HepG2 (cell line): ENCODE measurements at regions not wholly inside any gene's neighbourhood (a gene's known extent, or its start where the extent isn't known, plus 50 kb on each side); places are given as distances from the start of the nearest gene placed in this dataset.

Source experiments
- ATAC-seq: fragments of 200-7000 bp; cut with Tn5 transposase; 3 replicates; pipeline ENCODE4 v1.9.1; 2020; ENCODE audit warnings: mild to moderate bottlenecking, moderate library complexity
- BruUV-seq: library from RNA; stranded (reverse); fragments of 400-500 nt; replicated peaks from 2 replicates; lab custom pipeline; 2021; lab: Mats Ljungman, UMichigan
- CTCF ChIA-PET: fragments of 300-600 bp; formaldehyde crosslinking; extraction: SDS; loops from one replicate; lab custom pipeline; 2021; ENCODE audit warnings: low total read pairs, inconsistent platforms, low intra/inter-chr PET ratio; lab: Yijun Ruan, JAX
- POLR2A ChIA-PET: fragments of 350-600 bp; sonication (Branson Sonifier 250); formaldehyde crosslinking; loops from one replicate; lab custom pipeline; 2020; ENCODE audit warnings: antibody characterized with exemption, inconsistent platforms; lab: Yijun Ruan, JAX
- DNase-seq: peaks from one replicate; pipeline ENCODE4 v3.0.0-alpha.2; 2015; ENCODE audit warnings: low spot score
- FAIRE-seq: peaks from 3 replicates; lab custom pipeline; 2011; peaks lifted over from hg19 to GRCh38; lab: Jason Lieb, UNC
- H2AFZ ChIP-seq: one replicate; pipeline ENCODE4 v1.6.1; 2011; ENCODE audit warnings: low read length, inconsistent platforms
- H3K27ac ChIP-seq: fragments of 300-600 bp; 3 replicates; pipeline ENCODE4 v1.8.0; 2011; ENCODE audit warnings: mixed run types, mild to moderate bottlenecking, mixed read lengths, low read length, inconsistent platforms; ENCODE audit not compliant: insufficient read depth; ENCODE audit errors: extremely low read length
- H3K27me3 ChIP-seq, 2 experiments: fragments of 200-600 bp in 1 of 2; 2 replicates in 1 of 2; 3 replicates in 1 of 2; pipeline versions ENCODE4 v1.6.0 to v1.8.0; 2011; ENCODE audit warnings: low read length in 2 of 2, mild to moderate bottlenecking in 2 of 2, moderate library complexity in 2 of 2, inconsistent platforms in 1 of 2; ENCODE audit not compliant: insufficient read depth in 2 of 2, control insufficient read depth in 1 of 2
- H3K36me3 ChIP-seq, 2 experiments: fragments of 200-600 bp in 1 of 2; replicated peaks in 1 of 2; 2 replicates in 1 of 2; 3 replicates in 1 of 2; pipeline versions ENCODE4 v1.5.1 to v1.8.0; 2011; ENCODE audit warnings: low read length in 2 of 2, inconsistent platforms in 1 of 2; ENCODE audit not compliant: insufficient read depth in 2 of 2, control insufficient read depth in 1 of 2
- H3K4me1 ChIP-seq: 2 replicates; pipeline ENCODE4 v1.5.1; 2012; ENCODE audit warnings: low read length, inconsistent platforms; ENCODE audit not compliant: insufficient read depth
- H3K4me2 ChIP-seq: 2 replicates; pipeline ENCODE4 v1.6.0; 2011; ENCODE audit warnings: low read depth, low read length, inconsistent platforms
- H3K4me3 ChIP-seq, 3 experiments: fragments of 200-600 bp in 1 of 3; sonication (generic), shearing (Covaris generic) in 1 of 3; replicated peaks in 1 of 3; 2 replicates each; pipeline ENCODE4 v1.5.1; 2011 to 2016; ENCODE audit warnings: low read length in 3 of 3, inconsistent platforms in 2 of 3, low read depth in 2 of 3, mild to moderate bottlenecking in 2 of 3, control low read depth in 1 of 3, mixed read lengths in 1 of 3; ENCODE audit not compliant: insufficient read depth in 1 of 3
- H3K79me2 ChIP-seq: one replicate; pipeline ENCODE4 v1.6.1; 2011; ENCODE audit warnings: low read length, inconsistent platforms; ENCODE audit not compliant: insufficient read depth
- H3K9ac ChIP-seq: 2 replicates; pipeline ENCODE4 v1.6.0; 2011; ENCODE audit warnings: mild to moderate bottlenecking, low read depth, low read length, inconsistent platforms; ENCODE audit not compliant: insufficient read depth
- H3K9me3 ChIP-seq: 2 replicates; pipeline ENCODE4 v1.5.1; 2012; ENCODE audit warnings: mild to moderate bottlenecking, low read length
- H4K20me1 ChIP-seq: 2 replicates; pipeline ENCODE4 v1.6.0; 2011; ENCODE audit warnings: inconsistent platforms, mild to moderate bottlenecking, low read length, moderate library complexity; ENCODE audit not compliant: insufficient read depth
- AGO2 ChIP-seq: fragments of 200-400 bp; formaldehyde crosslinking; optimal IDR thresholded peaks from 2 replicates; pipeline ENCODE3; 2017; ENCODE audit warnings: mild to moderate bottlenecking, low read depth, low read length, moderate library complexity
- ARHGAP35 ChIP-seq: sonication (generic); formaldehyde crosslinking; IDR thresholded peaks from 2 replicates; pipeline ENCODE4 v1.9.0; 2022; ENCODE audit warnings: mild to moderate bottlenecking, inconsistent platforms, moderate library complexity, missing genetic modification reagents, borderline replicate concordance
- FIP1L1 ChIP-seq: fragments of 200-400 bp; formaldehyde crosslinking; IDR thresholded peaks from 2 replicates; pipeline ENCODE4 v1.6.1; 2018; ENCODE audit warnings: low read depth, mild to moderate bottlenecking, low read length, moderate library complexity, borderline replicate concordance; ENCODE audit not compliant: insufficient read depth
- FOSL1 ChIP-seq: sonication (generic); formaldehyde crosslinking; IDR thresholded peaks from 2 replicates; pipeline ENCODE4 v1.9.0; 2021; ENCODE audit warnings: missing genetic modification reagents, borderline replicate concordance
- HDAC2 ChIP-seq: sonication (generic); formaldehyde crosslinking; IDR thresholded peaks from 2 replicates; pipeline ENCODE4 v1.4.0; 2020; ENCODE audit warnings: missing genetic modification reagents
- HMG20B ChIP-seq: conservative IDR thresholded peaks from 2 replicates; pipeline ENCODE4 v1.6.1; 2016; ENCODE audit warnings: missing genetic modification reagents, missing compliant biosample characterization
- KAT2B ChIP-seq: fragments of 150-350 bp; IDR thresholded peaks from 2 replicates; pipeline ENCODE4 v1.6.1; 2014; ENCODE audit warnings: low read depth, low read length, borderline replicate concordance
- KAT7 ChIP-seq: IDR thresholded peaks from 2 replicates; pipeline ENCODE4 v1.6.1; 2018; ENCODE audit warnings: borderline replicate concordance, missing compliant biosample characterization
- MAFK ChIP-seq, 2 experiments: IDR thresholded peaks in 1 of 2; conservative IDR thresholded peaks in 1 of 2; 2 replicates each; pipeline ENCODE4 v1.6.1; 2011; ENCODE audit warnings: improper control_type of control experiment in 2 of 2, low read length in 2 of 2
- POLR2AphosphoS5 ChIP-seq: IDR thresholded peaks from 2 replicates; pipeline ENCODE4 v1.6.1; 2012; ENCODE audit warnings: low read depth, low read length
- REXO4 ChIP-seq: sonication (generic); formaldehyde crosslinking; IDR thresholded peaks from 2 replicates; pipeline ENCODE4 v1.8.0; 2022; ENCODE audit warnings: missing genetic modification reagents, mild to moderate bottlenecking, borderline replicate concordance
- SETDB1 ChIP-seq: sonication (generic); formaldehyde crosslinking; IDR thresholded peaks from 2 replicates; pipeline ENCODE4 v1.5.1; 2020; ENCODE audit warnings: missing genetic modification reagents, mild to moderate bottlenecking, borderline replicate concordance
- THYN1 ChIP-seq: sonication (generic); formaldehyde crosslinking; IDR thresholded peaks from 2 replicates; pipeline ENCODE4 v1.8.1; 2023; ENCODE audit warnings: low read depth, mild to moderate bottlenecking, moderate library complexity, missing genetic modification reagents, borderline replicate concordance
- ZNF17 ChIP-seq: sonication (generic); formaldehyde crosslinking; IDR thresholded peaks from 2 replicates; pipeline ENCODE4 v1.5.0; 2020; ENCODE audit warnings: mild to moderate bottlenecking, missing genetic modification reagents
- WGBS: methylation state at CpG from one replicate; pipeline ENCODE4 v1.1.6; 2017; ENCODE audit warnings: low lambda C conversion rate; 5-methylcytosine and 5-hydroxymethylcytosine counted together
- in situ Hi-C: cut with HindIII; loops from 2 replicates; pipeline ENCODE4 v1.10.0; 2017; ENCODE audit warnings: low pct_unique_long_range_greater_than_20kb; ENCODE audit not compliant: extremely low pct_ligation_motif_present
- intact Hi-C: fragments of 100-400 bp; cut with micrococcal nuclease; formaldehyde crosslinking; loops from one replicate; pipeline ENCODE4 v1.10.0; 2022; ENCODE audit not compliant: unreplicated experiment
- TF ChIP-seq, protein P1 (sequence below): sonication (generic); formaldehyde crosslinking; IDR thresholded peaks from 2 replicates; pipeline ENCODE4 v1.8.0; 2022; ENCODE audit warnings: missing genetic modification reagents, mild to moderate bottlenecking, borderline replicate concordance
- TF ChIP-seq, protein P2 (sequence below): sonication (generic); formaldehyde crosslinking; IDR thresholded peaks from 2 replicates; pipeline ENCODE4 v1.4.0; 2020; ENCODE audit warnings: mild to moderate bottlenecking, missing genetic modification reagents
- TF ChIP-seq, protein P3 (sequence below): sonication (generic); formaldehyde crosslinking; IDR thresholded peaks from 2 replicates; pipeline ENCODE4 v1.5.0; 2020; ENCODE audit warnings: mild to moderate bottlenecking, missing genetic modification reagents, borderline replicate concordance

DNA sequence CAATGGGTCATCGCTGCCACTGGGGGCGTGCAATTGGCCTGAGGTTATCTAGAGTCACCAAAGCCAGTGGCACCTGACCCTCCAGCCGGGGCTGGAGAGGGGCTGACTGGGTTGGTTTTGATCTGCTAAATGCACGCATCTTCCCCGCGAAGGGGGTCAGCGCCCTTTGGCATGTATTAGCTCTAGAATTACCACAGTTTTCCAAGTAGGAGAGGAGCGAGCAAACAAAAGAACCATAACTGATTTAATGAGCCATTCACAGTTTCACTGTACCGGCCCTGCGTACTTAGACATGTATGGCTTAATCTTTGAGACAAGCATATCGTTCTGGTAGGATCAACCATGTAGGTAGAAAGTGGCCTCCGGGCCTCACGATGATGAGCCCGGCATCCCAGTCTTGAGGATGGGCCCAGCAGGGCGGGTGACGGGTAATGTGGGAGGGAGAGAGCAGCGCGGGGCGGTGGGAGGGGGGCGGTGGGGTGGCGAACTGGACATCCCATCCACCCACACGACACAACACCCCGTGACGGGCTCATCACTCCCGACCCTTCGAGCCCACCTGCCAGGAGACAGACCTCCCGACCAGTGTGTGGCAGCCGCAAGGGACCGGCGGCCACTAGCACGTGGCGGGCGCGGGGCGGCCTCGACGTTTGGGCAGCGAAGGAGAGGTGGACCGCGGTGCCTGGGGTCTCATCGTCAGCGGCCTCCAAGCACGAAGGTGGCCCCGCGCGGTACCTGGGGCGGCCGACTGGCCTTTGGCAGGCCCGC is 1957.5 kb upstream of the DEFB115 start:
- WGBS = 76% methylated on average over 45 of the region's 49 CpGs
- no peak overlapping the region for H3K4me3 ChIP-seq
- no peaks in the 10 kb centered on the region for H4K20me1 ChIP-seq
- in situ Hi-C loops = no loop called here
- DNase-seq = no peak
- no peak overlapping the region for H3K4me2 ChIP-seq
- no peak; the same call in 2 of the 3 replicates for ATAC-seq
- POLR2A ChIA-PET = no interaction called here
- H3K9me3 ChIP-seq = peaks cover 88% of the 10 kb centered on the region
- H3K27ac ChIP-seq = no peak overlapping the region
- CTCF ChIA-PET = no interaction called here
- no peak for FAIRE-seq
- no peak overlapping the region for H2AFZ ChIP-seq
- intact Hi-C loops = no loop called here
- BruUV-seq = no TSS peak
- H3K36me3 ChIP-seq = no peaks in the 10 kb centered on the region
- H3K79me2 ChIP-seq = no peaks in the 10 kb centered on the region
- H3K9ac ChIP-seq = no peak overlapping the region
- TF ChIP-seq HDAC2 (CRISPR knock-in tag) (no peak), POLR2AphosphoS5 (no peak), FIP1L1 (no peak), ZNF17 (CRISPR knock-in tag) (no peak), SETDB1 (no peak), REXO4 (CRISPR knock-in tag) (no peak), KAT7 (CRISPR knock-in tag) (no peak), HMG20B (CRISPR knock-in tag) (no peak), FOSL1 (no peak), MAFK (conservative IDR thresholded peaks at IDR 0.05 in 1 of 2, IDR thresholded peaks at IDR 0.05 in 1 of 2; ENCODE audit: low read length in 2 of 2) (no peak), ARHGAP35 (no peak), AGO2 (no peak), KAT2B (no peak), THYN1 (CRISPR knock-in tag) (no peak)
- TF ChIP-seq, protein P1, sequence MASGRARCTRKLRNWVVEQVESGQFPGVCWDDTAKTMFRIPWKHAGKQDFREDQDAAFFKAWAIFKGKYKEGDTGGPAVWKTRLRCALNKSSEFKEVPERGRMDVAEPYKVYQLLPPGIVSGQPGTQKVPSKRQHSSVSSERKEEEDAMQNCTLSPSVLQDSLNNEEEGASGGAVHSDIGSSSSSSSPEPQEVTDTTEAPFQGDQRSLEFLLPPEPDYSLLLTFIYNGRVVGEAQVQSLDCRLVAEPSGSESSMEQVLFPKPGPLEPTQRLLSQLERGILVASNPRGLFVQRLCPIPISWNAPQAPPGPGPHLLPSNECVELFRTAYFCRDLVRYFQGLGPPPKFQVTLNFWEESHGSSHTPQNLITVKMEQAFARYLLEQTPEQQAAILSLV (CRISPR knock-in tag) = no peak
- TF ChIP-seq, protein P2, sequence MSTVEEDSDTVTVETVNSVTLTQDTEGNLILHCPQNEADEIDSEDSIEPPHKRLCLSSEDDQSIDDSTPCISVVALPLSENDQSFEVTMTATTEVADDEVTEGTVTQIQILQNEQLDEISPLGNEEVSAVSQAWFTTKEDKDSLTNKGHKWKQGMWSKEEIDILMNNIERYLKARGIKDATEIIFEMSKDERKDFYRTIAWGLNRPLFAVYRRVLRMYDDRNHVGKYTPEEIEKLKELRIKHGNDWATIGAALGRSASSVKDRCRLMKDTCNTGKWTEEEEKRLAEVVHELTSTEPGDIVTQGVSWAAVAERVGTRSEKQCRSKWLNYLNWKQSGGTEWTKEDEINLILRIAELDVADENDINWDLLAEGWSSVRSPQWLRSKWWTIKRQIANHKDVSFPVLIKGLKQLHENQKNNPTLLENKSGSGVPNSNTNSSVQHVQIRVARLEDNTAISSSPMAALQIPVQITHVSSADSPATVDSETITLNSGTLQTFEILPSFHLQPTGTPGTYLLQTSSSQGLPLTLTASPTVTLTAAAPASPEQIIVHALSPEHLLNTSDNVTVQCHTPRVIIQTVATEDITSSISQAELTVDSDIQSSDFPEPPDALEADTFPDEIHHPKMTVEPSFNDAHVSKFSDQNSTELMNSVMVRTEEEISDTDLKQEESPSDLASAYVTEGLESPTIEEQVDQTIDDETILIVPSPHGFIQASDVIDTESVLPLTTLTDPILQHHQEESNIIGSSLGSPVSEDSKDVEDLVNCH (CRISPR knock-in tag) = no peak
- TF ChIP-seq, protein P3, sequence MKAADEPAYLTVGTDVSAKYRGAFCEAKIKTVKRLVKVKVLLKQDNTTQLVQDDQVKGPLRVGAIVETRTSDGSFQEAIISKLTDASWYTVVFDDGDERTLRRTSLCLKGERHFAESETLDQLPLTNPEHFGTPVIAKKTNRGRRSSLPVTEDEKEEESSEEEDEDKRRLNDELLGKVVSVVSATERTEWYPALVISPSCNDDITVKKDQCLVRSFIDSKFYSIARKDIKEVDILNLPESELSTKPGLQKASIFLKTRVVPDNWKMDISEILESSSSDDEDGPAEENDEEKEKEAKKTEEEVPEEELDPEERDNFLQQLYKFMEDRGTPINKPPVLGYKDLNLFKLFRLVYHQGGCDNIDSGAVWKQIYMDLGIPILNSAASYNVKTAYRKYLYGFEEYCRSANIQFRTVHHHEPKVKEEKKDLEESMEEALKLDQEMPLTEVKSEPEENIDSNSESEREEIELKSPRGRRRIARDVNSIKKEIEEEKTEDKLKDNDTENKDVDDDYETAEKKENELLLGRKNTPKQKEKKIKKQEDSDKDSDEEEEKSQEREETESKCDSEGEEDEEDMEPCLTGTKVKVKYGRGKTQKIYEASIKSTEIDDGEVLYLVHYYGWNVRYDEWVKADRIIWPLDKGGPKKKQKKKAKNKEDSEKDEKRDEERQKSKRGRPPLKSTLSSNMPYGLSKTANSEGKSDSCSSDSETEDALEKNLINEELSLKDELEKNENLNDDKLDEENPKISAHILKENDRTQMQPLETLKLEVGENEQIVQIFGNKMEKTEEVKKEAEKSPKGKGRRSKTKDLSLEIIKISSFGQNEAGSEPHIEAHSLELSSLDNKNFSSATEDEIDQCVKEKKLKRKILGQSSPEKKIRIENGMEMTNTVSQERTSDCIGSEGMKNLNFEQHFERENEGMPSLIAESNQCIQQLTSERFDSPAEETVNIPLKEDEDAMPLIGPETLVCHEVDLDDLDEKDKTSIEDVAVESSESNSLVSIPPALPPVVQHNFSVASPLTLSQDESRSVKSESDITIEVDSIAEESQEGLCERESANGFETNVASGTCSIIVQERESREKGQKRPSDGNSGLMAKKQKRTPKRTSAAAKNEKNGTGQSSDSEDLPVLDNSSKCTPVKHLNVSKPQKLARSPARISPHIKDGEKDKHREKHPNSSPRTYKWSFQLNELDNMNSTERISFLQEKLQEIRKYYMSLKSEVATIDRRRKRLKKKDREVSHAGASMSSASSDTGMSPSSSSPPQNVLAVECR = no peak
- H3K4me1 ChIP-seq = no peaks in the 10 kb centered on the region
- no peaks in the 10 kb centered on the region for H3K27me3 ChIP-seq
